KOPT-K1 (cell line): ENCODE measurements at regions not wholly inside any gene's neighbourhood (a gene's known extent, or its start where the extent isn't known, plus 50 kb on each side); places are given as distances from the start of the nearest gene placed in this dataset.

ENCODE experiments used
- H3K27ac ChIP-seq: fragments of 200-600 bp; sonication (generic); 2 replicates; pipeline ENCODE4 v1.5.1; 2016; ENCODE audit warnings: antibody characterized with exemption, mild to moderate bottlenecking, low read depth, low read length; ENCODE audit not compliant: poor library complexity, severe bottlenecking
- H3K36me3 ChIP-seq: fragments of 200-600 bp; sonication (generic); 2 replicates; pipeline ENCODE4 v1.5.1; 2017; ENCODE audit warnings: antibody characterized with exemption, mild to moderate bottlenecking, low read length, moderate library complexity; ENCODE audit not compliant: insufficient read depth
- H3K9me3 ChIP-seq: fragments of 200-600 bp; sonication (generic); 2 replicates; pipeline ENCODE4 v1.5.1; 2017; ENCODE audit warnings: antibody characterized with exemption, low read length, mild to moderate bottlenecking; ENCODE audit not compliant: insufficient read depth, poor library complexity, severe bottlenecking

GRCh38 chr11:29317694-29318093 is 699.1 kb downstream of the KCNA4 start:
- no peak overlapping the region for H3K27ac ChIP-seq

DNA sequence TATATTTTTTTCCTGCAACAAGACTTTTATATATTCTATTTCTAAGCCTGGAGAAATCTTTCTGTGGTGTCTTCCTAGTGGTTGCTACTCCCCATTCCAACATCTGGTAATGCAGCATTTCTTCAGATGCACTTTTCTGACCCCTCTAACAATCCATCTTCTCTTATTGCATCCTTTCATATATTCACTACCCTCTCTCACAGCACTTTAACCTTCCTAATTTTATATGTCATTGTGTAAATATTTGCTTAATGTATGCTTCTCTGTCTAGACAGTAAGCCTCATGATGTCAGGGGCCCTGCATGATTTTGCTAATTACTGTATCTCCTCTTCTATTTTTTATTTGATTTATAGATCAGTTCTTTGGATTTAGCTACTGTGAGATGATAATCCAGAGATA is 701.6 kb downstream of the KCNA4 start:
- Histone ChIP-seq H3K9me3 (no peaks in the 10 kb centered on the region), H3K27ac (no peak overlapping the region), H3K36me3 (no peaks in the 10 kb centered on the region)

More at GRCh38 chr11:29317694-29318093, 699.1 kb downstream of the KCNA4 start:
- H3K36me3 ChIP-seq, result no peaks in the 10 kb centered on the region
- H3K9me3 ChIP-seq, result no peaks in the 10 kb centered on the region

GRCh38 chr11:29314211-29314610 is 702.6 kb downstream of the KCNA4 start:
- Histone ChIP-seq H3K27ac (no peak overlapping the region), H3K36me3 (no peaks in the 10 kb centered on the region), H3K9me3 (no peaks in the 10 kb centered on the region)

DNA sequence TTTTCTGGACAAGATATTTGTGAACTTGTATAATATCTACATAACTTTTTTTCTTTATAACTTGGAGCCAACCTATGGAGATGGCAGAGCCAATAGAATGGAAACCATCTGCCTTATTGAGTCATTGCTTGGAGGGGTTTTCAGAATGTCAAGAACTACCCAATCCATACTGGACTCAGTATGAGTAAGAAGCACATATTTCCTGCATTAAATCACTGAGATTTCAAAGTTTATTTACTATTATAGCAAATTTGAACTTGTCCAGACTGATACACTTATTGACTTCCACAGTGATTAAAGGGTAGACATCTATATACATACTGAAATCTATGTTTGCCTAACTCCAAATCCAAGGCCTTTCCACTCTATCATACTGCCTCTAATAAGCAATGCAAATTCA is 704.0 kb downstream of the KCNA4 start:
- H3K36me3 ChIP-seq, result no peaks in the 10 kb centered on the region
- no peak overlapping the region for H3K27ac ChIP-seq
- no peaks in the 10 kb centered on the region for H3K9me3 ChIP-seq

DNA sequence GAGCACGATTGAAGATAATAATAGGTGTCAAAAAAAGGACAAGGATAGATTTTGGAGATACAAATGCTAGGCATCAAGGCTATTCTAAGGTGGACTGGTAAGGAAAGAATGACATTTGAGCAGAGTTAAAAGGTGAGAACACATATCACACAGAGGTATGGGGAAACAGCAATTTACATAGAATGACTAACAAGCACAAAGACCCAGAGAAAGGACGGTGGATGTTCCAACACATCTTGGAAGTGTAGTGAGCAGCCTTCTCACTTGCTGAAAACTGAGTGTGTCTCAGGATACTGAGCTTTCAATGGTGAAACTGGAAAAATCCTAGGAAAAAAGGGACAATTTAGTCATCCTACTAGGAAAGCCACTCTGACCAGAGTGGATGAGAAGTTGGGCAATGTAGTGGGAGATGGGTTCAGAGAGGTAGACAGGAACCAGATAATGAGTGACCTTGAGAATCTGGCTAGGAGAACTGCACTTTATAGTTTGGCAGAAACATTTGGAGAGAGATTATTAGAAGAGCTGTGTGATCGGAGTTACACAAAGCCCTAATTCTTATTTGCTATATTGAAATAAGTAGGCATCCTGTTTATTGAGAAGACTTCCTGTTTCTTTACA is 706.0 kb downstream of the KCNA4 start:
- H3K9me3 ChIP-seq, result no peaks in the 10 kb centered on the region
- H3K27ac ChIP-seq, result no peak overlapping the region
- H3K36me3 ChIP-seq, result no peaks in the 10 kb centered on the region

DNA sequence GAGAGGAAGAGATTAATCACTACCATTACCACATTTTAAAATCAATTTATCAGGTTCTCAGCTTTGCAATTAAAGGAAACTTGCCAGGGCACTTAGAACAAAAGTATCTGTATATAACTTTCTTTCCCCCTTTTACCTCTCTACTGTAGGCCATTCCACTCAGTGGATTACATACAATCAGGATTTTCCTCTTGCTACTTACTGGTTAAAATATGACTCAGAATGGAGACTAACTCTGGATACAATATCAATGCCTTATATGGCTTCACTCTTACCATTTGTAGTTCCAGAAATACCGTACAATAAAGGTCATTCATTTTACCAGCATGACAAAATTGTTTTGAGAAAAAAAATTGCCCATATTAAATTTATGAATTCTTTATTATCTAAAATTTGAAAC is 706.8 kb downstream of the KCNA4 start:
- Histone ChIP-seq H3K36me3 (no peaks in the 10 kb centered on the region), H3K9me3 (no peaks in the 10 kb centered on the region), H3K27ac (no peak overlapping the region)

GRCh38 chr11:29306527-29306926 is 710.3 kb downstream of the KCNA4 start:
- Histone ChIP-seq H3K9me3 (no peaks in the 10 kb centered on the region), H3K27ac (no peak overlapping the region), H3K36me3 (no peaks in the 10 kb centered on the region)

GRCh38 chr11:29305456-29306232 is 711.2 kb downstream of the KCNA4 start:
- no peaks in the 10 kb centered on the region for H3K36me3 ChIP-seq
- H3K9me3 ChIP-seq, result no peaks in the 10 kb centered on the region
- no peak overlapping the region for H3K27ac ChIP-seq

DNA sequence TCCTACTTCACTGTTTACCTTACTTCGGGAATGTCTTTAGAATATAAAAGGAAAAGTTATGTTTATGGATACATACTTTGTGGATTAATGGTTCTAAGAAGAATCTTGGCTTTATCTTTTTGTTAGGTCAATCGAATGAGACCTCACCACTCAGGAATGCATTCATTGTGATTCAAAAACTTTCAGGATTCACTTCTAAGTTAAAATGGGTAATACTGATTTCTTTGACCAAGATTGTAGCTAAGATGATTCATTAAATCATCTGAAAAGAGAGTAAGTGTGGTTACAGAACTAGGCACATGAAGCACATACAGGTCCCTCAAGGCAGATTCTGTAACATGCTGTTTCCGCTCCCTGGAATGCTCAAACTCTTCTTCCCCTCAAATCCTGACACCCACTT is 716.4 kb downstream of the KCNA4 start:
- no peaks in the 10 kb centered on the region for H3K36me3 ChIP-seq
- no peak overlapping the region for H3K27ac ChIP-seq
- no peaks in the 10 kb centered on the region for H3K9me3 ChIP-seq

DNA sequence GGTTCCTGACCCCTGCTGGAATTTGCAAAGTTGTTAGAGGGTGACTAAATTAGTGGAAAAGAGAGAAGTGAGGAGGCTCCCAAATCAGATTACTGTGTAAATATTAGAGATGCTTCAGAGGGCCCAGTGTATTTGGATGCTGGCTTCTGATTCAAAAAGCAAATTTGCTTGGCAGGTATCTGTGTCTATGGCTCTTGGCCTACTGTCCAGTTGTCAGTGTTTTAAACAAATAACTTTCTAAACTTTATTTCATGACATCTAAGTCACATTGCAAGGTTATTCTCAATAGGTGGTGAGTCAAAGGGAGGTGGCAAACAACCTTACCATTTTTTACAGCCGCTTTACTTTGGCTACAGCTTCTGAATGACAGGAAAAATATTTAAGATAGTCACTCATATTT is 720.1 kb downstream of the KCNA4 start:
- H3K27ac ChIP-seq, result no peak overlapping the region
- H3K36me3 ChIP-seq, result no peaks in the 10 kb centered on the region
- H3K9me3 ChIP-seq, result no peaks in the 10 kb centered on the region

DNA sequence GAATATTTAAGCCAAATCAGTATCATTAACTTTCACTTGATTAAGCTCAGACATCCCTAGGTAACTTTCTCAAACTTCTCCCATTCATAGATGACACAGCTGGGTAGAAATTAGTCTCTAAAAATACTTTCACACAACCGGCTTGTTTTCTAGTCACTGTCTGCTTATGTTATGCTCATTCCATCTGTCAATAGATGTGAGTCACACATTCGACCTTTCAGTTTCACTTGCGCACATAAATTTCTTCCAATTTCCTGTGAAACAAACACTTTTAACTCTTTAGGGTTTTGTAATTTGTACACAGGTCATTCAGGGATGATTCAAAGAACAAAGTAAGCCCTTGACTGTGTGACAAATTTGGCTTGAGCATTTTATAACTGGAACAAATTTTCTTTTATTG is 723.0 kb downstream of the KCNA4 start:
- H3K36me3 ChIP-seq, result no peaks in the 10 kb centered on the region
- no peak overlapping the region for H3K27ac ChIP-seq
- no peaks in the 10 kb centered on the region for H3K9me3 ChIP-seq

DNA sequence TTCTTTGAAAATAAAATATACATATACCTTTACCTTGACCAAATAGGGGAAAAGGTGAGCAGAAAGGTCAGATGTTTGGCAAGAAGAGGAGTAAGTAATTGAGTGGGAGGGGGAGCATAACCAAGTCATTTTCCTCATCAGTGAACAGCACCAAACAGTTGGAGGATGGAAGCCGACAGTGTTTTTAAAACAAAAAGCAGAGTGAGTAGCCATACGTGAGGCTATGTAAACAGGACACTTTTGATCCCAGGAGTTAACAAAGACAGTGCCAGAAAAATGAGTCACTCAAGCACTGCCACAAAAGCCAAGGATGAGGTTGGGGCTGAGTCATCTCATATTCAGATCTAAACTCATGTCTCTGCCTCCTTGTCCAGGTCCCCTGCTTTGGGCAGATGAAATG is 734.7 kb downstream of the KCNA4 start:
- Histone ChIP-seq H3K36me3 (no peaks in the 10 kb centered on the region), H3K27ac (no peak overlapping the region), H3K9me3 (no peaks in the 10 kb centered on the region)

- Histone ChIP-seq H3K27ac (no peak overlapping the region), H3K9me3 (no peaks in the 10 kb centered on the region), H3K36me3 (no peaks in the 10 kb centered on the region)
Measured at GRCh38 chr11:29281271-29281777, 735.5 kb downstream of the KCNA4 start.

DNA sequence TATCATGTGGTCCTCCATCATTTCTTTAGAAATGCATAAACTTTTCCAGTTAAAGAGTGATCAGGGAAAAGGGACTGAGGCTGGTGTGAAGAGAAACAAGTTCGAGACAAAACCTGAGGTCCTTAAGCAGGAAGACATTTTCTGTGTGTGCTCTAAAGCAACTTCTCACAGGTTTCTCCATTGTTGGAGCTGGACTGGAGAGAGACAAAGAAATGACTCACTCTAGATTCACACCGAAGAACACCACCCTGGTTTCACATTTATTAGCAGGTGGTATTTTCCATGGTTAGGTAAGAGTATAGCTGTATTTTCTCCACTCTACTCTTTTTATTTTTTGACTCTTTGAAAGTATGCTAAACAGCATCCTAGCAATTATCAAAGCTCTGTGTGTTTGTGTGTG is 736.4 kb downstream of the KCNA4 start:
- H3K36me3 ChIP-seq, result no peaks in the 10 kb centered on the region
- no peak overlapping the region for H3K27ac ChIP-seq
- no peaks in the 10 kb centered on the region for H3K9me3 ChIP-seq

GRCh38 chr11:29279716-29280115 is 737.1 kb downstream of the KCNA4 start:
- H3K9me3 ChIP-seq, result no peaks in the 10 kb centered on the region
- H3K36me3 ChIP-seq, result no peaks in the 10 kb centered on the region
- H3K27ac ChIP-seq, result no peak overlapping the region
